PC-3 (cell line): ENCODE measurements at regions not wholly inside any gene's neighbourhood (a gene's known extent, or its start where the extent isn't known, plus 50 kb on each side); places are given as distances from the start of the nearest gene placed in this dataset.

Source experiments
- ATAC-seq: fragments of 200-7000 bp; cut with Tn5 transposase; 2 replicates; pipeline ENCODE4 v1.9.1; 2020; ENCODE audit warnings: mild to moderate bottlenecking, moderate library complexity
- BruUV-seq: library from RNA; stranded (reverse); fragments of 400-500 nt; replicated peaks from 2 replicates; lab custom pipeline; 2021; lab: Mats Ljungman, UMichigan
- CTCF ChIA-PET: fragments of 300-600 bp; sonication (Branson Sonifier 250); formaldehyde crosslinking; loops from one replicate; lab custom pipeline; 2022; ENCODE audit warnings: antibody characterized with exemption; lab: Charles Lee
- POLR2A ChIA-PET: fragments of 300-600 bp; sonication (Branson Sonifier 250); formaldehyde crosslinking; loops from one replicate; lab custom pipeline; 2022; ENCODE audit warnings: antibody characterized with exemption; ENCODE audit not compliant: unreplicated experiment; lab: Charles Lee
- DNase-seq: peaks from one replicate; pipeline ENCODE4 v3.0.0-alpha.2; 2015
- H2AFZ ChIP-seq: fragments of 300-600 bp; sonication (generic); 2 replicates; pipeline ENCODE4 v1.6.0; 2016; ENCODE audit warnings: antibody characterized with exemption, low read length
- H3F3A ChIP-seq: fragments of 300-600 bp; sonication (generic); one replicate; pipeline ENCODE4 v1.6.0; 2017; ENCODE audit warnings: antibody characterized with exemption, low read length, control low read depth, mild to moderate bottlenecking; ENCODE audit not compliant: unreplicated experiment
- H3K27ac ChIP-seq: fragments of 300-600 bp; sonication (generic); 2 replicates; pipeline ENCODE4 v1.5.1; 2016; ENCODE audit warnings: mild to moderate bottlenecking, low read length
- H3K27me3 ChIP-seq: fragments of 300-600 bp; sonication (generic); 2 replicates; pipeline ENCODE4 v1.6.1; 2016; ENCODE audit warnings: low read length, mixed read lengths
- H3K36me3 ChIP-seq: fragments of 300-600 bp; sonication (generic); 2 replicates; pipeline ENCODE4 v1.6.1; 2016; ENCODE audit warnings: low read depth, mixed run types, low read length, mixed read lengths
- H3K4me1 ChIP-seq: fragments of 300-600 bp; sonication (generic); 2 replicates; pipeline ENCODE4 v1.5.1; 2016; ENCODE audit warnings: low read length; ENCODE audit not compliant: insufficient read depth
- H3K4me2 ChIP-seq: fragments of 300-600 bp; sonication (generic); 2 replicates; pipeline ENCODE4 v1.6.0; 2016; ENCODE audit warnings: low read length
- H3K4me3 ChIP-seq: fragments of 300-600 bp; sonication (generic); 2 replicates; pipeline ENCODE4 v1.5.1; 2016; ENCODE audit warnings: mild to moderate bottlenecking, low read length, mixed read lengths
- H3K79me2 ChIP-seq: fragments of 300-600 bp; sonication (generic); 2 replicates; pipeline ENCODE4 v1.6.1; 2017; ENCODE audit warnings: low read length, mixed read lengths
- H3K9ac ChIP-seq: fragments of 300-600 bp; sonication (generic); 2 replicates; pipeline ENCODE4 v1.6.0; 2016; ENCODE audit warnings: mild to moderate bottlenecking, low read length
- H3K9me2 ChIP-seq: fragments of 300-600 bp; sonication (generic); replicated peaks from 2 replicates; pipeline ENCODE4 v1.6.1; 2016; ENCODE audit warnings: mixed run types, low read length, mixed read lengths
- H3K9me3 ChIP-seq: fragments of 300-600 bp; sonication (generic); 2 replicates; pipeline ENCODE4 v1.6.1; 2016; ENCODE audit warnings: low read length, mixed read lengths
- H4K20me1 ChIP-seq: fragments of 300-600 bp; sonication (generic); 2 replicates; pipeline ENCODE4 v1.6.1; 2016; ENCODE audit warnings: low read length, mixed read lengths
- CTCF ChIP-seq: fragments of 300-600 bp; sonication (generic); conservative IDR thresholded peaks from 2 replicates; pipeline ENCODE4 v1.5.1; 2017; ENCODE audit warnings: antibody characterized with exemption, low read depth, mild to moderate bottlenecking, low read length
- EZH2 ChIP-seq: fragments of 300-600 bp; sonication (generic); IDR thresholded peaks from one replicate; pipeline ENCODE4 v1.6.1; 2017; ENCODE audit warnings: antibody characterized with exemption, mild to moderate bottlenecking, low read length; ENCODE audit not compliant: unreplicated experiment
- EZH2phosphoT487 ChIP-seq: fragments of 300-600 bp; sonication (generic); IDR thresholded peaks from 2 replicates; pipeline ENCODE4 v1.6.1; 2018; ENCODE audit warnings: mild to moderate bottlenecking, antibody characterized with exemption, low read length, borderline replicate concordance
- intact Hi-C: fragments of 100-400 bp; cut with micrococcal nuclease; formaldehyde crosslinking; loops from 2 replicates; pipeline ENCODE4 v1.9.0; 2023

- Histone ChIP-seq H3K9ac (no peak overlapping the region), H3K79me2 (no peaks in the 10 kb centered on the region), H3F3A (no peaks in the 10 kb centered on the region), H3K9me2 (no peaks in the 10 kb centered on the region), H4K20me1 (no peaks in the 10 kb centered on the region), H2AFZ (no peak overlapping the region), H3K4me2 (no peak overlapping the region), H3K36me3 (no peaks in the 10 kb centered on the region), H3K4me1 (no peaks in the 10 kb centered on the region), H3K27me3 (no peaks in the 10 kb centered on the region), H3K9me3 (no peaks in the 10 kb centered on the region), H3K4me3 (no peak overlapping the region), H3K27ac (no peak overlapping the region)
- intact Hi-C loops: no loop called here
- no peak for ATAC-seq
- POLR2A ChIA-PET: no interaction called here
- TF ChIP-seq EZH2 (no peak), CTCF (no peak)
- no peak for DNase-seq
- CTCF ChIA-PET: no interaction called here
- BruUV-seq: no TSS peak
These were observed 165.4 kb upstream of the DPP6 start for GRCh38 chr7:153886506-153887441.

GRCh38 chr7:153887749-153888569, 164.2 kb upstream of the DPP6 start:
- Histone ChIP-seq H3K27me3 (no peaks in the 10 kb centered on the region), H3K4me1 (no peaks in the 10 kb centered on the region), H2AFZ (no peak overlapping the region), H4K20me1 (no peaks in the 10 kb centered on the region), H3K79me2 (no peaks in the 10 kb centered on the region), H3F3A (no peaks in the 10 kb centered on the region), H3K9ac (no peak overlapping the region), H3K4me2 (no peak overlapping the region), H3K4me3 (no peak overlapping the region), H3K36me3 (no peaks in the 10 kb centered on the region), H3K9me2 (no peaks in the 10 kb centered on the region), H3K9me3 (no peaks in the 10 kb centered on the region), H3K27ac (no peak overlapping the region)
- no peak for TF ChIP-seq EZH2
- TF ChIP-seq EZH2phosphoT487: no peak
- no peak for TF ChIP-seq CTCF
- intact Hi-C loops: no loop called here
- ChIA-PET CTCF (no interaction called here), POLR2A (no interaction called here)
- ATAC-seq: no peak
- DNase-seq: no peak
- BruUV-seq: no TSS peak
